Panc1 (cell line): ENCODE measurements at regions not wholly inside any gene's neighbourhood (a gene's known extent, or its start where the extent isn't known, plus 50 kb on each side); places are given as distances from the start of the nearest gene placed in this dataset.

Experiments used
- ATAC-seq: fragments of 200-7000 bp; cut with Tn5 transposase; 2 replicates; pipeline ENCODE4 v1.9.1; 2020; ENCODE audit warnings: mild to moderate bottlenecking, moderate library complexity
- BruUV-seq: library from RNA; stranded (reverse); fragments of 400-500 nt; replicated peaks from 2 replicates; lab custom pipeline; 2021; lab: Mats Ljungman, UMichigan
- CTCF ChIA-PET: fragments of 300-600 bp; sonication (Branson Sonifier 250); formaldehyde crosslinking; loops from one replicate; lab custom pipeline; 2022; ENCODE audit warnings: antibody characterized with exemption; lab: Charles Lee
- POLR2A ChIA-PET: fragments of 300-600 bp; sonication (Branson Sonifier 250); formaldehyde crosslinking; loops from one replicate; lab custom pipeline; 2022; ENCODE audit warnings: antibody characterized with exemption; lab: Charles Lee
- DNase-seq: peaks from one replicate; pipeline ENCODE4 v3.0.0-alpha.2; 2010; ENCODE audit warnings: low read depth, low spot score
- H3K27ac ChIP-seq: 2 replicates; pipeline ENCODE4 v1.5.1; 2011; ENCODE audit warnings: mild to moderate bottlenecking, low read length, inconsistent platforms
- H3K27me3 ChIP-seq: fragments of 200-500 bp; sonication (Bioruptor generic); 2 replicates; pipeline ENCODE4 v1.6.0; 2014; ENCODE audit warnings: low read length, inconsistent platforms; ENCODE audit not compliant: control insufficient read depth, insufficient read depth
- H3K36me3 ChIP-seq: fragments of 200-500 bp; sonication (Bioruptor generic); 2 replicates; pipeline ENCODE4 v1.5.1; 2014; ENCODE audit warnings: inconsistent platforms, mild to moderate bottlenecking, low read length, moderate library complexity; ENCODE audit not compliant: control insufficient read depth, insufficient read depth
- H3K4me1 ChIP-seq: 2 replicates; pipeline ENCODE4 v1.5.1; 2011; ENCODE audit warnings: inconsistent platforms, mild to moderate bottlenecking, low read length, moderate library complexity; ENCODE audit not compliant: control insufficient read depth, insufficient read depth
- H3K4me3 ChIP-seq, 2 experiments: 2 replicates each; pipeline ENCODE4 v1.5.1; 2011 to 2012; ENCODE audit warnings: low read depth in 2 of 2, low read length in 2 of 2, mild to moderate bottlenecking in 2 of 2, inconsistent platforms in 1 of 2, moderate library complexity in 1 of 2
- H3K9me3 ChIP-seq: fragments of 200-500 bp; sonication (Bioruptor generic); 2 replicates; pipeline ENCODE4 v1.5.1; 2014; ENCODE audit warnings: low read depth, mild to moderate bottlenecking, inconsistent platforms, low read length, moderate library complexity; ENCODE audit not compliant: control insufficient read depth, insufficient read depth
- CTCF ChIP-seq: fragments of 450-650 bp; IDR thresholded peaks from 2 replicates; pipeline ENCODE4 v1.5.1; 2017; ENCODE audit warnings: mild to moderate bottlenecking
- POLR2AphosphoS5 ChIP-seq: IDR thresholded peaks from 2 replicates; pipeline ENCODE4 v1.6.1; 2012; ENCODE audit warnings: mild to moderate bottlenecking, low read depth, low read length, moderate library complexity
- REST ChIP-seq, 2 experiments: IDR thresholded peaks; 2 replicates each; pipeline ENCODE4 v1.6.1; 2011 to 2012; ENCODE audit warnings: low read depth in 2 of 2, control low read depth in 1 of 2, low read length in 1 of 2, mild to moderate bottlenecking in 1 of 2, moderate library complexity in 1 of 2; ENCODE audit not compliant: insufficient read depth in 1 of 2
- SIN3A ChIP-seq: IDR thresholded peaks from 2 replicates; pipeline ENCODE4 v1.6.1; 2012; ENCODE audit warnings: low read depth, mild to moderate bottlenecking, low read length, moderate library complexity, borderline replicate concordance; ENCODE audit not compliant: insufficient read depth
- TCF7L2 ChIP-seq: IDR thresholded peaks from 2 replicates; pipeline ENCODE4 v1.6.1; 2011; ENCODE audit warnings: mild to moderate bottlenecking, low read depth, low read length, inconsistent platforms
- in situ Hi-C: cut with HindIII; loops from 2 replicates; pipeline ENCODE4 v1.10.0; 2016; ENCODE audit warnings: low sequenced_read_pairs, low pct_unique_long_range_greater_than_20kb
- intact Hi-C: fragments of 100-400 bp; cut with micrococcal nuclease; formaldehyde crosslinking; loops from one replicate; pipeline ENCODE4 v1.10.0; 2022; ENCODE audit not compliant: unreplicated experiment

DNA sequence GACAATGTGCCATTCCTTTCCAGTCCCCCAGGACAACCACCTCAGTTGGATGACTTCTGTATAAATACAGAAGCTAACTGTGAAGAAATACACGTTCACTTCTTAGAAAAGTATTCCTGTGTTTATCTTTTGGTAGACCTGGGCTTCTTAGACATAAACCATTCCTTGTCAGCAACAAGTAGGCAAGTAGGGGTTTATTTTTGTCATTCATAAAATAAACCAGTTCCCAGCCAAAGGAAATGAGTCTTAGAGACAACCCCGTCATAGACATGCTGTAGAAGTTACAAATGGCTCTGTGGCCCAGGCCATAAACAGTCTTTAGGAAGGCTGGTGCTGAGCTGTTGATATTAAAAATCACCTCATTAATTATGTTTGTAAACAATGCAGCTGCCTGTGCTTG, 243.2 kb downstream of the SPTSSA start:
- ATAC-seq (no peak), DNase-seq (no peak)
- Histone ChIP-seq H3K27ac (no peak overlapping the region), H3K36me3 (no peaks in the 10 kb centered on the region), H3K4me3 (no peak overlapping the region), H3K9me3 (no peaks in the 10 kb centered on the region), H3K27me3 (no peaks in the 10 kb centered on the region; the same call in 1 of the 2 replicates), H3K4me1 (no peaks in the 10 kb centered on the region)
- ChIA-PET CTCF (no interaction called here), POLR2A (no interaction called here)
- TF ChIP-seq CTCF, result no peak
- no peak for TF ChIP-seq TCF7L2
- TF ChIP-seq REST (IDR thresholded peaks at IDR 0.05; ENCODE audit: insufficient read depth in 1 of 2, low read depth in 2 of 2, low read length in 1 of 2), result no peak
- no peak for TF ChIP-seq POLR2AphosphoS5
- no peak for TF ChIP-seq SIN3A
- BruUV-seq, result no TSS peak
- in situ Hi-C loops, result no loop called here
- intact Hi-C loops, result no loop called here

DNA sequence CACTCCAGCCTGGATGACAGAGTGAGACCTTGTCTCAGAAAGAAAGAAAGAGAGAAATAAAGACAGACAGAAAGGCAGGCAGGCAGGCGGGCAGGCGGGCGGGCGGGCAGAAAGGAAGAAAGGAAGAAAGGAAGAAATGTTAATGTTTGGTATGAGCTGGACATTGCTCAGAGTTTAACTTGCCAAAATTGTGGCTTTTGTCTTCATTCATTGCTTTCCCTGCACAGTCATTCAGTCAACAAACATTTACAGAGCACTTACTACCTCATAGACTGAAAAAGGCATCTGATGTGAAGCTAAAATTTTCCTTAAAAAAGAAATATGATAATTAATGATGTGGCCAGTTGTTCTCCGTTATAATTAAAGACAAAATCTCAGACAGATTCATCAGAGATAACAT, 247.1 kb downstream of the SPTSSA start:
- ATAC-seq (no peak), DNase-seq (no peak)
- Histone ChIP-seq H3K27me3 (peaks cover 2% of the 10 kb centered on the region; the same call in 1 of the 2 replicates), H3K4me3 (no peak overlapping the region), H3K36me3 (no peaks in the 10 kb centered on the region), H3K4me1 (no peaks in the 10 kb centered on the region), H3K9me3 (no peaks in the 10 kb centered on the region), H3K27ac (no peak overlapping the region)
- TF ChIP-seq TCF7L2, result no peak
- no peak for TF ChIP-seq POLR2AphosphoS5
- TF ChIP-seq REST (IDR thresholded peaks at IDR 0.05; ENCODE audit: insufficient read depth in 1 of 2, low read depth in 2 of 2, low read length in 1 of 2), result no peak
- no peak for TF ChIP-seq SIN3A
- no peak for TF ChIP-seq CTCF
- CTCF ChIA-PET, result no interaction called here
- intact Hi-C loops (no loop called here), in situ Hi-C loops (no loop called here)
- POLR2A ChIA-PET, result interaction anchor here (0.6 kb wide), 1 partner anchor 109 kb away, joined by 3 read pairs; no protein-coding TSS in a partner anchor
- no TSS peak for BruUV-seq
